ENCODE measurements at regions not wholly inside any gene's neighbourhood (a gene's known extent, or its start where the extent isn't known, plus 50 kb on each side); places are given as distances from the start of the nearest gene placed in this dataset.

- FAIRE-seq (no peak), DNase-seq (ENCODE audit: insufficient read length, low spot score) (no peak)
Measured at GRCh38 chr5:68965926-68966325, 127.9 kb upstream of the SLC30A5 start.

GRCh38 chr5:68966596-68966995, 127.2 kb upstream of the SLC30A5 start:
- DNase-seq (ENCODE audit: insufficient read length, low spot score) (no peak), FAIRE-seq (no peak)
- TF ChIP-seq, protein P1, sequence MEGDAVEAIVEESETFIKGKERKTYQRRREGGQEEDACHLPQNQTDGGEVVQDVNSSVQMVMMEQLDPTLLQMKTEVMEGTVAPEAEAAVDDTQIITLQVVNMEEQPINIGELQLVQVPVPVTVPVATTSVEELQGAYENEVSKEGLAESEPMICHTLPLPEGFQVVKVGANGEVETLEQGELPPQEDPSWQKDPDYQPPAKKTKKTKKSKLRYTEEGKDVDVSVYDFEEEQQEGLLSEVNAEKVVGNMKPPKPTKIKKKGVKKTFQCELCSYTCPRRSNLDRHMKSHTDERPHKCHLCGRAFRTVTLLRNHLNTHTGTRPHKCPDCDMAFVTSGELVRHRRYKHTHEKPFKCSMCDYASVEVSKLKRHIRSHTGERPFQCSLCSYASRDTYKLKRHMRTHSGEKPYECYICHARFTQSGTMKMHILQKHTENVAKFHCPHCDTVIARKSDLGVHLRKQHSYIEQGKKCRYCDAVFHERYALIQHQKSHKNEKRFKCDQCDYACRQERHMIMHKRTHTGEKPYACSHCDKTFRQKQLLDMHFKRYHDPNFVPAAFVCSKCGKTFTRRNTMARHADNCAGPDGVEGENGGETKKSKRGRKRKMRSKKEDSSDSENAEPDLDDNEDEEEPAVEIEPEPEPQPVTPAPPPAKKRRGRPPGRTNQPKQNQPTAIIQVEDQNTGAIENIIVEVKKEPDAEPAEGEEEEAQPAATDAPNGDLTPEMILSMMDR (IDR thresholded peaks at IDR 0.05; ENCODE audit: insufficient read depth, missing control alignments), result no peak

More at GRCh38 chr5:68965926-68966325, 127.9 kb upstream of the SLC30A5 start:
- TF ChIP-seq, protein P1 (IDR thresholded peaks at IDR 0.05; ENCODE audit: insufficient read depth, missing control alignments), result no peak

GRCh38 chr5:68968429-68968828, 125.4 kb upstream of the SLC30A5 start:
- TF ChIP-seq, protein P1 (IDR thresholded peaks at IDR 0.05; ENCODE audit: insufficient read depth, missing control alignments), result no peak
- no peak for FAIRE-seq
- DNase-seq (ENCODE audit: insufficient read length, low spot score), result no peak

GRCh38 chr5:68970617-68971016, 123.2 kb upstream of the SLC30A5 start:
- no peak for FAIRE-seq
- DNase-seq (ENCODE audit: insufficient read length, low spot score), result no peak
- TF ChIP-seq, protein P1 (IDR thresholded peaks at IDR 0.05; ENCODE audit: insufficient read depth, missing control alignments), result no peak

DNA sequence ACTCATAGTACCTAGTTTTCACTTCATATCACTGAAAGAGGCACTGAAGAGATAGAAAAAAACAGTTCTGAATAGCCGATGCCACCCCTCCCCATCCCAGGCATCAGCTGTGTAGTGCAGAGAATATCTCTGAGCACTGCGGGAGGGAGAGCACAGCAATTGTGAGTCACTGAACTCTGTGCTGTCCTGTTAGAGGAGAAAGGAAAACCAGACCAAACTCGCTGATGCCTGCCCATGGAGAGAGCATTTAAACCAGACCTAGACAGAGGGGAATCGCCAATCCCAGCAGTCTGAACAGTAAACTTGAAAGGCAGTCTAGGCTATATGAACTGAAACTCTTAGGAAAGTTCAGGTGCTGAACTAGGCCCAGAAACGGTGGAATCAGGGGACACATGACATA, 120.1 kb upstream of the SLC30A5 start:
- TF ChIP-seq, protein P1 (IDR thresholded peaks at IDR 0.05; ENCODE audit: insufficient read depth, missing control alignments), result no peak
- no peak for FAIRE-seq

GRCh38 chr5:68983043-68983442, 110.8 kb upstream of the SLC30A5 start:
- TF ChIP-seq, protein P1 (IDR thresholded peaks at IDR 0.05; ENCODE audit: insufficient read depth, missing control alignments), result no peak
- FAIRE-seq, result no peak
- no peak for DNase-seq (ENCODE audit: insufficient read length, low spot score)

More for the DNA sequence above, 120.1 kb upstream of the SLC30A5 start:
- DNase-seq (ENCODE audit: insufficient read length, low spot score), result no peak

DNA sequence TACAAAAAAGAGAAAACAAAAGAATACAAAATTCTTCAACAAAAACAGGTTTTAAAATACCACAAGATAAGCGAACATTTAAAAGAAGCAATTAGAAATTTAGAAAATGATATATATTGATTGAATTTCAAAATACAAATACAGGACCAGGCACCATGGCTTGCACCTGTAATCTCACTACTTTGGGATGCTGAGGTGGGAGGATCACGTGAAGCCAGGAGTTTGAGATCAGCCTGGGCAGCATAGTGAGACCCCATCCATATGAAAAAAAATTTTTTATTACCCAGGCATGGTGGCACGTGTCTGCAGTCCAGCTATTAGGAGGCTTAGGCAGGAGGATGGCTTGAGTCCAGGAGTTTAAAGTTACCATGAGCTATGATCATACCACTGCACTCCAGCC, 109.9 kb upstream of the SLC30A5 start:
- DNase-seq (ENCODE audit: insufficient read length, low spot score) (no peak), FAIRE-seq (no peak)
- TF ChIP-seq, protein P1 (IDR thresholded peaks at IDR 0.05; ENCODE audit: insufficient read depth, missing control alignments), result no peak

Measured in D721Med (cell line).